ENCODE measurements at regions not wholly inside any gene's neighbourhood (a gene's known extent, or its start where the extent isn't known, plus 50 kb on each side); places are given as distances from the start of the nearest gene placed in this dataset.

GRCh38 chr11:122271137-122271536 is 155.1 kb upstream of the BLID start:
- in situ Hi-C loops (cut with HindIII; ENCODE audit: low pct_unique_long_range_greater_than_20kb, low sequenced_read_pairs): no loop called here
- no peak for DNase-seq (ENCODE audit: low read depth in 1 of 2, low spot score in 1 of 2)
- no peak for TF ChIP-seq JUND (IDR thresholded peaks at IDR 0.05; ENCODE audit: low read depth)

- no peak for TF ChIP-seq JUND (IDR thresholded peaks at IDR 0.05; ENCODE audit: low read depth)
- in situ Hi-C loops (cut with HindIII; ENCODE audit: low pct_unique_long_range_greater_than_20kb, low sequenced_read_pairs): no loop called here
- DNase-seq (ENCODE audit: low read depth in 1 of 2, low spot score in 1 of 2): no peak
Observed at GRCh38 chr11:122270535-122270934, 154.5 kb upstream of the BLID start.

- in situ Hi-C loops (cut with HindIII; ENCODE audit: low pct_unique_long_range_greater_than_20kb, low sequenced_read_pairs): no loop called here
- no peak for DNase-seq (ENCODE audit: low read depth in 1 of 2, low spot score in 1 of 2)
- TF ChIP-seq JUND (IDR thresholded peaks at IDR 0.05; ENCODE audit: low read depth): no peak
Observed at GRCh38 chr11:122269824-122270223, 153.8 kb upstream of the BLID start.

- DNase-seq (ENCODE audit: low read depth in 1 of 2, low spot score in 1 of 2): no peak
- in situ Hi-C loops (cut with HindIII; ENCODE audit: low pct_unique_long_range_greater_than_20kb, low sequenced_read_pairs): no loop called here
Observed at GRCh38 chr11:122268601-122269130, 152.7 kb upstream of the BLID start.

GRCh38 chr11:122267602-122268001 is 151.6 kb upstream of the BLID start:
- TF ChIP-seq JUND (IDR thresholded peaks at IDR 0.05; ENCODE audit: low read depth): no peak
- no peak for DNase-seq (ENCODE audit: low read depth in 1 of 2, low spot score in 1 of 2)
- in situ Hi-C loops (cut with HindIII; ENCODE audit: low pct_unique_long_range_greater_than_20kb, low sequenced_read_pairs): no loop called here

More at GRCh38 chr11:122268601-122269130, 152.7 kb upstream of the BLID start:
- no peak for TF ChIP-seq JUND (IDR thresholded peaks at IDR 0.05; ENCODE audit: low read depth)

GRCh38 chr11:122265981-122266380 is 150.0 kb upstream of the BLID start:
- no peak for TF ChIP-seq JUND (IDR thresholded peaks at IDR 0.05; ENCODE audit: low read depth)
- in situ Hi-C loops (cut with HindIII; ENCODE audit: low pct_unique_long_range_greater_than_20kb, low sequenced_read_pairs): no loop called here
- DNase-seq (ENCODE audit: low read depth in 1 of 2, low spot score in 1 of 2): no peak

GRCh38 chr11:122264121-122264520 is 148.1 kb upstream of the BLID start:
- DNase-seq (ENCODE audit: low read depth in 1 of 2, low spot score in 1 of 2): no peak
- in situ Hi-C loops (cut with HindIII; ENCODE audit: low pct_unique_long_range_greater_than_20kb, low sequenced_read_pairs): no loop called here
- TF ChIP-seq JUND (IDR thresholded peaks at IDR 0.05; ENCODE audit: low read depth): no peak

GRCh38 chr11:122261546-122261945 is 145.5 kb upstream of the BLID start:
- DNase-seq (ENCODE audit: low read depth in 1 of 2, low spot score in 1 of 2): no peak
- in situ Hi-C loops (cut with HindIII; ENCODE audit: low pct_unique_long_range_greater_than_20kb, low sequenced_read_pairs): no loop called here
- no peak for TF ChIP-seq JUND (IDR thresholded peaks at IDR 0.05; ENCODE audit: low read depth)

GRCh38 chr11:122259195-122259821 is 143.3 kb upstream of the BLID start:
- no peak for TF ChIP-seq JUND (IDR thresholded peaks at IDR 0.05; ENCODE audit: low read depth)
- no peak for DNase-seq (ENCODE audit: low read depth in 1 of 2, low spot score in 1 of 2)
- in situ Hi-C loops (cut with HindIII; ENCODE audit: low pct_unique_long_range_greater_than_20kb, low sequenced_read_pairs): no loop called here

GRCh38 chr11:122258446-122259194 is 142.6 kb upstream of the BLID start:
- in situ Hi-C loops (cut with HindIII; ENCODE audit: low pct_unique_long_range_greater_than_20kb, low sequenced_read_pairs): no loop called here

GRCh38 chr11:122253589-122254231 is 137.7 kb upstream of the BLID start:
- no peak for DNase-seq (ENCODE audit: low read depth in 1 of 2, low spot score in 1 of 2)
- in situ Hi-C loops (cut with HindIII; ENCODE audit: low pct_unique_long_range_greater_than_20kb, low sequenced_read_pairs): no loop called here
- TF ChIP-seq JUND (IDR thresholded peaks at IDR 0.05; ENCODE audit: low read depth): no peak

More at GRCh38 chr11:122258446-122259194, 142.6 kb upstream of the BLID start:
- TF ChIP-seq JUND (IDR thresholded peaks at IDR 0.05; ENCODE audit: low read depth): no peak
- no peak for DNase-seq (ENCODE audit: low read depth in 1 of 2, low spot score in 1 of 2)

- TF ChIP-seq JUND (IDR thresholded peaks at IDR 0.05; ENCODE audit: low read depth): no peak
- no peak for DNase-seq (ENCODE audit: low read depth in 1 of 2, low spot score in 1 of 2)
- in situ Hi-C loops (cut with HindIII; ENCODE audit: low pct_unique_long_range_greater_than_20kb, low sequenced_read_pairs): no loop called here
Observed at GRCh38 chr11:122248939-122249338, 132.9 kb upstream of the BLID start.

- DNase-seq (ENCODE audit: low read depth in 1 of 2, low spot score in 1 of 2): no peak
- in situ Hi-C loops (cut with HindIII; ENCODE audit: low pct_unique_long_range_greater_than_20kb, low sequenced_read_pairs): no loop called here
- no peak for TF ChIP-seq JUND (IDR thresholded peaks at IDR 0.05; ENCODE audit: low read depth)
Observed at GRCh38 chr11:122248131-122248530, 132.1 kb upstream of the BLID start.
